Trophoblast cell (in vitro differentiated cells and primary cell): ENCODE measurements at regions not wholly inside any gene's neighbourhood (a gene's known extent, or its start where the extent isn't known, plus 50 kb on each side); places are given as distances from the start of the nearest gene placed in this dataset.

Experiments used
- DNase-seq, 2 donors: peaks; one replicate each; pipeline ENCODE4 v3.0.0-alpha.2; 2016
- H2AFZ ChIP-seq: 2 replicates; pipeline ENCODE4 v1.6.1; 2013; ENCODE audit warnings: low read length, moderate library complexity, mild to moderate bottlenecking; ENCODE audit not compliant: insufficient read depth, poor library complexity
- H2AK5ac ChIP-seq: 2 replicates; pipeline ENCODE4 v1.6.1; 2013; ENCODE audit warnings: mild to moderate bottlenecking, low read length
- H2BK120ac ChIP-seq: 2 replicates; pipeline ENCODE4 v1.6.1; 2013; ENCODE audit warnings: low read length, mild to moderate bottlenecking, moderate library complexity; ENCODE audit not compliant: insufficient read depth, poor library complexity
- H2BK12ac ChIP-seq: 2 replicates; pipeline ENCODE4 v1.6.1; 2013; ENCODE audit warnings: mild to moderate bottlenecking, low read length, moderate library complexity
- H2BK5ac ChIP-seq: 2 replicates; pipeline ENCODE4 v1.6.1; 2013; ENCODE audit warnings: low read length, low read depth, moderate library complexity, mild to moderate bottlenecking; ENCODE audit not compliant: poor library complexity
- H3K14ac ChIP-seq: 2 replicates; pipeline ENCODE4 v1.6.1; 2013; ENCODE audit warnings: mild to moderate bottlenecking, low read length
- H3K18ac ChIP-seq: 2 replicates; pipeline ENCODE4 v1.6.1; 2013; ENCODE audit warnings: mild to moderate bottlenecking, low read length
- H3K23ac ChIP-seq: 2 replicates; pipeline ENCODE4 v1.6.1; 2013; ENCODE audit warnings: low read length
- H3K27ac ChIP-seq: 2 replicates; pipeline ENCODE4 v1.5.1; 2013; ENCODE audit warnings: low read depth, mild to moderate bottlenecking, inconsistent platforms, low read length, moderate library complexity
- H3K27me3 ChIP-seq: 2 replicates; pipeline ENCODE4 v1.6.1; 2013; ENCODE audit warnings: inconsistent platforms, mild to moderate bottlenecking, low read length, moderate library complexity; ENCODE audit not compliant: insufficient read depth
- H3K36me3 ChIP-seq, 2 experiments: 1 replicate in 1 of 2; 2 replicates in 1 of 2; pipeline ENCODE4 v1.6.1; 2013; ENCODE audit warnings: low read length in 2 of 2, mild to moderate bottlenecking in 2 of 2, moderate library complexity in 1 of 2; ENCODE audit not compliant: insufficient read depth in 2 of 2, control insufficient read depth in 1 of 2
- H3K4ac ChIP-seq: 2 replicates; pipeline ENCODE4 v1.6.1; 2013; ENCODE audit warnings: low read depth, mild to moderate bottlenecking, low read length, moderate library complexity
- H3K4me1 ChIP-seq, 2 experiments: 1 replicate in 1 of 2; 2 replicates in 1 of 2; pipeline ENCODE4 v1.6.1; 2013; ENCODE audit warnings: low read length in 2 of 2, mild to moderate bottlenecking in 2 of 2, moderate library complexity in 1 of 2; ENCODE audit not compliant: insufficient read depth in 2 of 2, control insufficient read depth in 1 of 2
- H3K4me2 ChIP-seq: 2 replicates; pipeline ENCODE4 v1.6.1; 2013; ENCODE audit warnings: inconsistent platforms, mild to moderate bottlenecking, low read length, moderate library complexity
- H3K4me3 ChIP-seq: 2 replicates; pipeline ENCODE4 v1.5.1; 2013; ENCODE audit warnings: mild to moderate bottlenecking, low read depth, low read length, inconsistent platforms
- H3K79me1 ChIP-seq: one replicate; pipeline ENCODE4 v1.6.1; 2013; ENCODE audit warnings: low read length
- H3K79me2 ChIP-seq: 2 replicates; pipeline ENCODE4 v1.6.1; 2013; ENCODE audit warnings: low read length, mild to moderate bottlenecking; ENCODE audit not compliant: control insufficient read depth, insufficient read depth, poor library complexity
- H3K9ac ChIP-seq: 2 replicates; pipeline ENCODE4 v1.6.1; 2013; ENCODE audit warnings: mild to moderate bottlenecking, low read length
- H3K9me3 ChIP-seq: 2 replicates; pipeline ENCODE4 v1.6.1; 2013; ENCODE audit warnings: low read depth, mild to moderate bottlenecking, control low read depth, inconsistent platforms, low read length; ENCODE audit not compliant: insufficient read depth
- H4K12ac ChIP-seq: 2 replicates; pipeline ENCODE4 v1.6.1; 2013; ENCODE audit warnings: low read depth, mild to moderate bottlenecking, low read length, moderate library complexity
- H4K8ac ChIP-seq: 2 replicates; pipeline ENCODE4 v1.6.1; 2013; ENCODE audit warnings: low read depth, mild to moderate bottlenecking, low read length, moderate library complexity
- H4K91ac ChIP-seq: one replicate; pipeline ENCODE4 v1.6.1; 2013; ENCODE audit warnings: low read depth, mild to moderate bottlenecking, low read length, moderate library complexity
- WGBS: extraction: QIAGEN DNeasy Blood & Tissue Kit; methylation state at CpG from one replicate; pipeline ENCODE4 v1.1.7; 2013; ENCODE audit warnings: missing lambda C conversion rate; ENCODE audit not compliant: insufficient read length, insufficient coverage; ENCODE audit errors: extremely low coverage; 5-methylcytosine and 5-hydroxymethylcytosine counted together

- H3K79me1 ChIP-seq: no peaks in the 10 kb centered on the region
- H3K4ac ChIP-seq: no peak overlapping the region
- H3K9ac ChIP-seq: no peak overlapping the region
- H2AK5ac ChIP-seq: no peak overlapping the region
- H3K4me1 ChIP-seq: peaks cover 0 to 3% of the 10 kb centered on the region in 2 experiments
- no peak overlapping the region for H3K4me2 ChIP-seq
- H2BK12ac ChIP-seq: no peak overlapping the region
- H4K8ac ChIP-seq: no peak overlapping the region
- H4K12ac ChIP-seq: no peak overlapping the region
- WGBS: no CpG with 5 or more reads among the region's 6 CpGs
- no peak overlapping the region for H3K23ac ChIP-seq
- H3K9me3 ChIP-seq: no peaks in the 10 kb centered on the region
- H2AFZ ChIP-seq: no peak overlapping the region
- no peak overlapping the region for H3K18ac ChIP-seq
- no peaks in the 10 kb centered on the region for H3K79me2 ChIP-seq
- no peak overlapping the region for H3K4me3 ChIP-seq
- H3K27me3 ChIP-seq: no peaks in the 10 kb centered on the region
- DNase-seq: peak; percentile 4 to 53
- no peaks in the 10 kb centered on the region for H3K36me3 ChIP-seq
- H2BK5ac ChIP-seq: no peak overlapping the region
- no peak overlapping the region for H2BK120ac ChIP-seq
- no peak overlapping the region for H3K14ac ChIP-seq
- no peak overlapping the region for H3K27ac ChIP-seq
- H4K91ac ChIP-seq: no peak overlapping the region
These were observed 164.0 kb upstream of the RASGEF1B start for GRCh38 chr4:81635739-81636138.

GRCh38 chr4:81634766-81635549 is 163.3 kb upstream of the RASGEF1B start:
- no CpG with 5 or more reads among the region's 1 CpG for WGBS
- Histone ChIP-seq H2BK5ac (no peak overlapping the region), H3K9ac (no peak overlapping the region), H3K23ac (no peak overlapping the region), H3K27me3 (no peaks in the 10 kb centered on the region), H3K27ac (no peak overlapping the region), H2BK120ac (no peak overlapping the region), H4K91ac (no peak overlapping the region), H3K14ac (no peak overlapping the region), H2BK12ac (no peak overlapping the region), H3K4ac (no peak overlapping the region), H3K4me2 (no peak overlapping the region), H2AK5ac (no peak overlapping the region), H4K8ac (no peak overlapping the region), H3K36me3 (no peaks in the 10 kb centered on the region), H2AFZ (no peak overlapping the region), H3K79me2 (no peaks in the 10 kb centered on the region), H3K18ac (no peak overlapping the region), H4K12ac (no peak overlapping the region), H3K4me3 (no peak overlapping the region), H3K9me3 (no peaks in the 10 kb centered on the region), H3K79me1 (no peaks in the 10 kb centered on the region), H3K4me1 (peaks cover 0 to 3% of the 10 kb centered on the region in 2 experiments)
- no peak for DNase-seq

GRCh38 chr4:81634165-81634564 is 162.5 kb upstream of the RASGEF1B start:
- no peak overlapping the region for H2AK5ac ChIP-seq

GRCh38 chr4:81632581-81633299 is 161.0 kb upstream of the RASGEF1B start:
- no peak overlapping the region for H4K12ac ChIP-seq
- H3K9me3 ChIP-seq: no peaks in the 10 kb centered on the region
- no peak overlapping the region for H3K27ac ChIP-seq
- no peaks in the 10 kb centered on the region for H3K36me3 ChIP-seq
- no peak overlapping the region for H3K4me3 ChIP-seq
- H2BK120ac ChIP-seq: no peak overlapping the region
- no peak overlapping the region for H3K18ac ChIP-seq
- no peak overlapping the region for H2AK5ac ChIP-seq
- H3K23ac ChIP-seq: no peak overlapping the region
- no peak overlapping the region for H2AFZ ChIP-seq
- H3K14ac ChIP-seq: no peak overlapping the region
- no peak overlapping the region for H4K8ac ChIP-seq
- H3K79me1 ChIP-seq: no peaks in the 10 kb centered on the region
- H4K91ac ChIP-seq: no peak overlapping the region
- H2BK12ac ChIP-seq: no peak overlapping the region
- no peak overlapping the region for H2BK5ac ChIP-seq
- no peaks in the 10 kb centered on the region for H3K79me2 ChIP-seq
- H3K4ac ChIP-seq: no peak overlapping the region
- WGBS: no CpG with 5 or more reads among the region's 9 CpGs
- no peak overlapping the region for H3K4me2 ChIP-seq
- no peaks in the 10 kb centered on the region for H3K27me3 ChIP-seq
- H3K4me1 ChIP-seq: peaks cover 0 to 3% of the 10 kb centered on the region in 2 experiments
- DNase-seq: peak in 1 of 2 donors; percentile 22
- H3K9ac ChIP-seq: no peak overlapping the region

More at GRCh38 chr4:81634165-81634564, 162.5 kb upstream of the RASGEF1B start:
- Histone ChIP-seq H2AFZ (no peak overlapping the region), H3K27ac (no peak overlapping the region), H2BK12ac (no peak overlapping the region), H3K4me1 (peaks cover 0 to 3% of the 10 kb centered on the region in 2 experiments), H3K9ac (no peak overlapping the region), H3K4me2 (no peak overlapping the region), H2BK5ac (no peak overlapping the region), H3K9me3 (no peaks in the 10 kb centered on the region), H3K4me3 (no peak overlapping the region), H3K4ac (no peak overlapping the region), H2BK120ac (no peak overlapping the region), H3K79me2 (no peaks in the 10 kb centered on the region), H3K14ac (no peak overlapping the region), H3K23ac (no peak overlapping the region), H4K8ac (no peak overlapping the region), H4K91ac (no peak overlapping the region), H3K79me1 (no peaks in the 10 kb centered on the region), H3K36me3 (no peaks in the 10 kb centered on the region), H4K12ac (no peak overlapping the region), H3K27me3 (no peaks in the 10 kb centered on the region), H3K18ac (no peak overlapping the region)
- no CpG with 5 or more reads among the region's 4 CpGs for WGBS
- DNase-seq: no peak
